HG02943 (cell line): ENCODE measurements at regions not wholly inside any gene's neighbourhood (a gene's known extent, or its start where the extent isn't known, plus 50 kb on each side); places are given as distances from the start of the nearest gene placed in this dataset.
"Not testable (repeated sequence)": the region's sequence is repeated elsewhere in the genome, so short reads cannot be mapped to it uniquely, and the experiment has no call there.

ENCODE experiments used
- ATAC-seq: cut with Tn5 transposase; IDR thresholded peaks from one replicate; pipeline ENCODE4 v1.9.1; 2021; ENCODE audit warnings: mild to moderate bottlenecking, low read depth, moderate library complexity; ENCODE audit not compliant: unreplicated experiment

DNA sequence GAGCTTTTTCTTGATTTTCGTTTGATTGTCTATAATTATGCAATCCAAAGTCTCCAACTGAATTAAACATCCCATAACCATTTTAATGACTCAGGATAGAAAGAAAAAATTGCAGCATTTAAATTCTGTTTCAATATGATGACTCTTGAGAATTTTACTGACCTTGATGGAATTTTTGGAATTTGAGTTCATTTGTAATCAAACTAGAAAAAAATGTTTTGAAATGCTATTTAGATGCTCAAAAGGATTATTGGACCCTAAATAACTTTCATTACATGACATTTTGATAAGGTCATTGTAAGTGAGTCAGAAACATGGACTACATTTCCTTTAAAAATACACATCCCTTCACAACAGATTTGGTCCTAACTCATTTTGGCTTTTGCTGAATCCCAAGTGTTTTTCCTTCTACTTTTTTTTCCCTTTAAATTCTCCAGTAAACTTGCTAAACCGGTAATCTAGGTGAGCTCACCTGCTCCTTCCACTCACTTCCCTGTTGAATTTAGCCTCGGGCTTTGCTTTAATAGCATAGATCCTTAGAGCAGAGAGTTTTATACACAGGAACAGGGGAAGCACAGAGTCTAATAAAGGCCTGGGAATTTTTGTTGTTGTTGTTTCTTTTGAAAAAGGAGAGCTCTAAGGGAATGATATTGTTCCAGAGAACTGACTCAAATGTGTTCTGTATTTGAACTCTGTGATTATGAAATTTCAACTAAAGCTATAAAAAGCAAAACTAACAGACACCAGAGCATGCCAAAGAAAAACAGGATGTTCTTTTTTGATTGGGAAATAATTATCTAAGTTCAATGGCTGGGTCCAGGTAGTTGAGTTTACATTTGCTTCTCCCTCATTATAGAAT is 1088.2 kb upstream of the CITED2 start:
- no peak for ATAC-seq

DNA sequence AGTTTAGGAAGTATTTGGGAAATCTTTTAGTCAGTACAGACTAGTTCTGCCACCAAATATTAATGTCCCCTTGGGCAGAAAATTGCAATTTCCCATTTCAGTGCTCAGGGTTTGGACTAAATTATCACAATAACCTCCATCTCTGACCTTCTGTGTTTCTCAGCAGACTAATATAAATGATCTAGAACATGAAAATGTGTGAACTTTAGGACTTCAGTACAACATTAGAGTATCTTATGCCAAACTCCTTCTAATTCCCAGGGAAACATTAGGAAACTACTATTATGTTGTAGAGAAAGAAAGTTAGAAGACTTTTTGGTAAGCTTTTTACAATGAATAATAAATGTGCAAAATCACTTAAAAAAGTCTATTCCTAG is 1087.6 kb upstream of the CITED2 start:
- ATAC-seq: no peak

DNA sequence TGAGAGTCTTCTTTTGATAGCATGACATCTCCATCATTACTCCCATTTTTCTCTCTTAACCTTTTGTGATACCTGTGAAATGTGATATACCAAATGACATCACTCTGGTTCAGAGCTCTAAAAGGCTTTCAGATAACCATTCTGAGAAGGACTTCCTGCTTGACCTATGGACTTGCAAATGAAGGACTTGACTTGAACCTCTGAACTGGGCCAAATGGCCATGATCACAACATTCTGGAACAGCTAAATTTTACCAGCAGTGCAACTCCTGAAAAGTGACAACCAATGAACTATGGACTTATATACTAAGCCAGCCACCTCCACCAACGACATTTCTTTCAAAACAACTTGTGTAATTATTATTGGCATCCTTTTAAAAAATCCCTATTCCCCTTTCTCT is 1085.8 kb upstream of the CITED2 start:
- ATAC-seq: no peak

DNA sequence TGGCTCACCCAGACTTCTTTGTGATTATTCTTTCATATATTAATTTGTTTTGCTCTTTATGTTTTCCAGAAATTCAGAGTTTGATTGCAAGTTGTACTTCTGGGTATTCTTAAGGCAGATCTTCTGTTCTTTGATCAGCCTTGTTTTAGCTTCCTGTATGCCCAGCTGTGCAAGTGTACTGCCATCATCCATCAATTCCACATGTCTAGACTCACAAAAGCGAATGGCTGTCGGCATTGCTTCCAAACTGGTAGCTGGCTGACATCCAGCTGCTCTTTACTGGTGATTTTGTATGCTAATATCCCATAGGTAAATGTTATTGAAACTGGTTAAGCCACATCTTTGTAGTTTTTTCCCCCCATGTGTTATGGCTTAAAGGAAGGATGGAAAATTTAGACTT is 1084.8 kb upstream of the CITED2 start:
- no peak for ATAC-seq

DNA sequence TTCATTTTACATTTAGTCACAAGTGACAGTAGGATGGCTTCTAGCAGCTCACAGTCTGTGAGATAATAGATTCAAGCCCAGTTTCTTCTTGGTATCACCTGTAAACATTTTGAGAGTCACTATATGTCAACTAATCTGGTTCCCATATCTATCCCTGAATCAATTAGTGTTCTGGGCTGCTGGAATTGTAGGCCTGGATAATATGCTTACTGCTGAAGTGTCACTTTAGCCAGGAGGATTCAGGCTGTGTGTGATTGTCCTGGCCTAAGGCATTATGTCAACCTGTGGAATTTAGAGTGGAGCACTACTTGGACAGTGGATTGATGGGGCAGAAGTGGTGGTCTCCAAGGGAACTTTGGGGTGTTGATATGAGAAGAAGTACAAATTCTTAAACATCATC is 1071.8 kb upstream of the CITED2 start:
- no peak for ATAC-seq

DNA sequence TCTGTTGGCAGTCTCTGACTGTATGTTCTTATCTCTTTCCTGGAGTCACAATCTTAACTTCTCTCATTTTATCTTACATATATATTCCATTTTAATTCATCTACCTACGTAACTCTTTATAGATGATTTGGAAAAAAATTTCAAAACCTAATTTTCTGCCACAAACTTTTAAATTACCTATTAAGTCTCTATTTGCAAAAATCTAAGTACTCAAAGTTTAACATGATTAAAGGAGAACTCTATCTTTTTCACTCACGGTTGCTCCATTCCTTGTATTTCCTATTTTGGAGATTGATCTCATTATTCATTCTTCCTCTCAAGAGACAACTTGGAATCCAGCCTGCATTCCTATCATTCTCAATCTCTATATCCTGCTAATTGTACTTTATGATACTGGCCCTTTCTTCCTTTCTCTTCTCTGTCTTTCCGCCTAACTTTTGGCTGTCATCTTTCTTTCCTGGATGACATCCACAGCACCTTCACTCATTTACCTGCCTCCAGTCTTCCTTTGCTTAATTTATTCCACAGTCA is 1071.1 kb upstream of the CITED2 start:
- ATAC-seq: no peak

DNA sequence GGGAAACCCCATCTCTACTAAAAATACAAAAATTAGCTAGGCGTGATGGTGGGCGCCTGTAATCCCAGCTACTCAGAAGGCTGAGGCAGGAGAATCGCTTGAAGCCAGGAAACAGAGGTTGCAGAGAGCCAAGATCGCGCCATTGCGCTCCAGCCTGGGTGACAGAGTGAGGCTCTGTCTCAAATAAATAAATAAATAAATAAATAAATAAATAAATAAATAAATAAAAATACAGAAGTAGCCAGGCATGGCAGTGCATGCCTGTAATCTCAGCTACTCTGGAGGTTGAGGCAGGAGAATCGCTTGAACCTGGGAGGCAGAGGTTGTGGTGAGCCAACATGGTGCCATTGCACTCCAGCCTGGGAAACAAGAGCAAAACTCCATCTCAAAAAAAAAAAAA is 1068.7 kb upstream of the CITED2 start:
- ATAC-seq: not testable (repeated sequence)

DNA sequence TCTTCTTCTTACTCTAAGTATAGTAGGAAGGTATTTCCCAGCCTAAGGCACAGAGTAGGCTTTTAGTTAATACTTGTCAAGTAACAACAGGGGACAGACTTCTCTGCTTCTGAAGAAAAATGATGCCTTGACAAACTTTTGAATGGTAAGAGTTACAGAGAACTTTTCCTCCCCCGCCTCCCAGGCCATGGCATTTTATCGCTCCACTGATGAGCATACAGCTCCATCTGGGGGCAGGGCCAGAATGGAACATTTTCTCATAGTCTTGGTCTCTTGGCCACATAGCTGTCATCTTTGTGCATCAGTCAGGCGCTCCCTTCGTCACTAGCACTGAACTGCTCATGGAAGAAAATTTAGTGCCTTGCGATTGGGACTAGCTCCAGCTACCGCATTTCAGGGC is 1066.8 kb upstream of the CITED2 start:
- ATAC-seq: no peak

DNA sequence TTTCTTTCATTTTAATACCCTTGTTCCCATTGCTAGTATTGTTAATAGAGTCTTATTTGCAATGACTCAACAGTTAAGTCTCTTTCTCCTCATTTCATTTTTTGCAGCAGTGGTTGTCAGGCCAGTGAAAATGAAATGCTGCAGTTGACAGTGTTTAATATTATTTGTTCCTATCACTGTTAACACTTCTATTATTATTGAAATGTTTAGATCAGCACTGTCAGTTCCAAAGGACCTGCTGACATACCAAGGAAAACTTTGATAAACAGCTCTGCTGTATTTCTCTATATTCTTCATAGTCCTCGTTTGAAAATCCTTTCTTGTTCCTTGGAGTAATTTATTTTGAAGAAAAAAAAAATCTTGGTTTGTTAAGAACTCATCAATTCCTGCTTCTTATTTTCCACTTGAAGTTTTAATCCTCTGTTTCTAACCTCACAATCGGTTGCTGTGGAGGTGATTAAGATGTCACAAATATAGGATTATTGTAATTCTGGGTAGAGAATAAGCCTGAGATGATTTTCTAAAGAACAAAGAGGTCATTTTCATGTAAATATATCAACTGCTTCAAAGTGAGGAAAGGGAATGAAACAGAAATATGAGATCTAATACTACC is 1065.9 kb upstream of the CITED2 start:
- no peak for ATAC-seq

DNA sequence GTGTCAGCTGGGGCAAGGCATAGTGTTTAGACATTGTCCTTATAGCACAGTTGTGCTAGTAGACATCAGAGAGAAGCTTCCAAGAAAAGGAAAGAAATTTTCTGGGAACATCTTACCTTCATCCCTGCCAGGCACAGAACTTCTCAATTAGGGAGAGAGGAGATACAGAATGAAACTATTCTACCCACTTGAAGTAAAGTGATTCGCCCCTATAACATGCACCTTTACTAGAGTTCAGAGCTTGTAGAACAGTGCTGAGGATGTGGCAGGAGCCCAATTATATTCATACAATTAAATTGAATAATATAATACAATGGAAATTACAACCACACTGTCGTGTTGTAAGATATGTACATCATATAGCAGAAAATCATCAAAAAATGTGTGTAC is 1063.9 kb upstream of the CITED2 start:
- no peak for ATAC-seq

DNA sequence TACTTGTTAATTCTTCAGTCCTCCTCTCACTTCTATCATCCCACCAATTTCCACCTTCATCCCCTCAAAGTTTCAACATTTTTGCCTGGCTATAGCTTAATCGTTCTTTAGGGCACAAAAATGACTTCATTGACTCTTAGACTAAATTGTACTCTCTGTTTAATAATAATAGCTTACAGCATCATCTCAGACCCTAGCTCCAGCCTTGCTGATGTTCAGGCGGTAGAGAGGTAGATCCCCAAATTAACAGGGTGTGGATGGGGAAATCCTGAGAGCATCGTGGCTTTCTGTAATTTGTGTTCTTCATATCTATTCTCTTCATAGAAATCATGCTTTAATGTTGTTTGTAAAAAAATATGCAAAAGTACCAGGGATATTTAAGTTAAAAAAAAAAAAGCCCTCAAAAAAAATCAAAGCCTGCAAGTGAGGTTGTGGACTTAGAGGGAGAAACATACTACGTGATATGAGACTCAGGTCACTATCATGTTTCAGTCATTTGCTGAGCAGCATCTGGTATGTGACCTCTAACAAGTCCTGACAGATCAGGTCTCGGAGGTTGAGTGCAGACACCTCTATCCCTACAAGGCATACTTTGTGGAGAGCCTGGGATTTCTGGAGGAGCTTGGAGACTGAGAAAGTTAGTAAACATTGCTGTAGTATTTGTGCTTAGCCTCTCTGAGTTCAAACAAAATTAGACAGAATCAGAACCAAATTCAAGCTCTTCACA is 1063.3 kb upstream of the CITED2 start:
- ATAC-seq: no peak

DNA sequence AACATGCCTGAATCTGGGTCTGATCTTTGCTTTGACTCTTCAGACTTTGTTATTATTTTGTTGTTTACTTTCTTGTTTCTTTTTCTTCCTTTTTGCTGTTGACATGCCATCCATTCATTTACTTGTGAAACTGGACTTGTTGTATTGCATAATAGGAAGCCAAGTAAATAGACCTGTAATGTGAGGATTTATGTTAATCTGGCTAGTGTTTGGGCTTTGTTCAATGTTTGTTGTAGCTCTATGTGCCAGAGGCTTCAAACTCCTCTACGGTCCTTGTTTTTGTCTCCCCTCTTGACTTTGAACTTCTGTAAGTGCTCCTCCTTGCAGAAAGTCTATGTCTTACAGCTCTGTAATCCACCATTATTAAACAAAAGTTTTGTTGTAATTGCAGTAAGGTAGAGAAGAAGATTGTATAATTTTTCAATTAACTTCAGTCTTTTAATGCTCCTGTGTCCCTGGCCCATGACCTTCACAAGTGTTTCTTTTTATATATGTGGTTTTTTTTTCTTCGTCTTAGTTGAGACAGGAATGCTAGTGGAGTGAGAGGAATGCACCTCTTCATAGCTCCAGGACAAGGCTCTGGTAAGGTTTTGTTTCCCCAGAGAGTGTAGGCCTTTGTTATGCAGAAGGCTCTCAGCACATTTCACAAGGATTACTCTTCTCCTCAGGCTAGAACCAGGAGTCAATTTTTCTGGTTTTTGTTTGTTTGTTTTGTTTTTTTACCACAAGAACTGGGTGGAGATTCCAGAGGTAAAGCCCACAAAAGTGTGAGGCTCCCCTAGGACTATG is 1061.8 kb upstream of the CITED2 start:
- no peak for ATAC-seq

DNA sequence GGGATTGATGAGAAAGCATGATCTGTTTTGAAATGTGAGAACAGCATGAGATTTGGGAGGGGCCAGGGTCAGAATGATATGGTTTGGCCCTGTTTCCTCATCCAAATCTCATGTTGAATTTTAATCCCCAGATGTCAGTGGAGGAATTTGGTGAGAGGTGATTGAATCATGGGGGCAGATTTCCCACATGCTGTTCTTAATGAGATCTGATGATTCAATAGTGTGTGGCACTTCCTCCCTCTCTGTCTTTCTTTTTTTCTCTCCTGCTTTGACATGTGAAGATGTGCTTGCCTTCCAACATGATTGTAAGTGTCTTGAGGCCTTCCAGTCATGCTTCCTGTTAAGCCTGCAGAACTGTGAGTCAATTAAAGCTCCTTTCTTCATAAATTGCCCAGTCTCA is 1060.3 kb upstream of the CITED2 start:
- ATAC-seq: no peak

DNA sequence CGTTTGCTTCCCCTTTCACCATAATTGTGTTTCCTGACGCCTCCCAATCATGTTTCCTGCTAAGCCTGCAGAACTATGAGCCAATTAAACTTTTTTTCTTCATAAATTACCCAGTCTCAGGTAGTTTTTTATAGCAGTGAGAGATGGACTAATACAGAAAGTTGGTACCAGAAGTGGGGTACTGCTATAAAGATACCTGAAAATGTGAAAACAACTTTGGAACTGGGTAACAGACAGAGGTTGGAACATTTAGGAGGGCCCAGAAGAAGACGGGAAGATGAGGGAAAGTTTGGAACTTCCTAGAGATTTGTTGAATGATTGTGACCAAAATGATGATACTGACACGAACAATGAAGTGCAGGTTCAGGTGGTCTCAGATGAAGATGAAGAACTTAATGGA is 1058.6 kb upstream of the CITED2 start:
- no peak for ATAC-seq

DNA sequence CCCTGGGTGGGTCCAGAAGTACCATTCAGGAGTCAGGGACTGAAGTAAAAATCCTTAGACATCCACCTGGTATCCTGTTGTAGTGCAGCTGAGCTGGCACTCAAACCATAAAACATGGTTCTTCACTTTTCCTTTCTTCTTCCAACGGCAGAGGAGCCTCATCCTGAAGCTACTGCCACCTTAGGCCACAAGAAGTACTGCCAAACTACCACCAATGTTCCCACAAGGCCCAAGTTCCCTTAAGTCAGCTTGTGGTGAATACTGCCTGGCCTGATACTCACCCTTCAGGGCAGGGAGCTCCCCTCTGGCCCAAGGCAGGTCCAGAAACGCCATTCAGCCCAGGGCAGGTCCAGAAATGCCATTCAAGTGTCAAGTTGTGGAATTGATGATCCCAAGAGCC is 1053.4 kb upstream of the CITED2 start:
- no peak for ATAC-seq

DNA sequence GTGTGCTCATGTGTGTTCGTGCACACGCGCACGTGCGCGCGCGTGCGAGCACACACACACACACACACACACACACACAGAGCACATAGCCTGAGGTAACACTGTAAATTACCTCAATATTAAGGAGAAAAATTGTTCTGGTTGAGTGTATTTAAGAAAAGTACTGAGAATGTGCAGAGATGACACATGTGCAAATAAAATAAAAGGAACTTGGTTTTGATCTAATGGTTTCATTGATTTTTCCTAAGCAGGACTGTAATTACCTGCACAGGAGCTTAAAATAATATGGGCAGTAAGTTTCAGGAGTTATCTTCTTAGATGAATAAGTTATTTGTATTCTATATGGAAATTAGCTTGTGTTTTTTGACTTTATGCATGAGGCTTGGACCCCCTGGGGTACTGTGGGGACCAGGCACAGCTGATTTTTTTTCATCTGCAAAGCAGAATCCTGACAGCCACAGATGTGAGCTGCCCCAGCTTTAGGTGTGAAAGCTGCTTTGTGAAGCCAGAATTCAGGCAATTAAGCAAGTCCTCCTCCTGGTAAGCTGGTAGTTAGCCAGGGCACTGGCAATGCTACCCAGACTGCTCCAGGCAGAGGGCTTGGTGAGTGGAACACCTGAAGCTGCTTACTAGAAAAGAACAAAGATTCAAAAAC is 1040.6 kb upstream of the CITED2 start:
- ATAC-seq: no peak

DNA sequence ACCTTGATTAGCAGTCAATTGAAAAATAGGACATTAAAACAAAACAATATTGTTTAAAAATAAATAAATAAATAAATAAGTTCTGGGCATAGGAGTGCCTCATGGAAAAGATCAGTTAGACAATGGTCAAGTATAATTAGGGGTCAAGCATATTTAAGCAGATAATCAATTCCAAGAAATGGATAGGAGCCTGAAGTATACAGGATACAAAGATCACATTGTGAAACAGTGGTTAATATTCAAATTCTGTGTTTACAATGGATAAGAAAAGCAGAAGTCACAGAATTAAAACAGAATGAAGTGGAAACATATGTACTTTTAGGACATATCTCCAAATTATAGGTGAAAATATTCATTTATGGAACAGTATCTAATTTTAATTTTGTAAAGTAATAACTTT is 1028.6 kb upstream of the CITED2 start:
- no peak for ATAC-seq

DNA sequence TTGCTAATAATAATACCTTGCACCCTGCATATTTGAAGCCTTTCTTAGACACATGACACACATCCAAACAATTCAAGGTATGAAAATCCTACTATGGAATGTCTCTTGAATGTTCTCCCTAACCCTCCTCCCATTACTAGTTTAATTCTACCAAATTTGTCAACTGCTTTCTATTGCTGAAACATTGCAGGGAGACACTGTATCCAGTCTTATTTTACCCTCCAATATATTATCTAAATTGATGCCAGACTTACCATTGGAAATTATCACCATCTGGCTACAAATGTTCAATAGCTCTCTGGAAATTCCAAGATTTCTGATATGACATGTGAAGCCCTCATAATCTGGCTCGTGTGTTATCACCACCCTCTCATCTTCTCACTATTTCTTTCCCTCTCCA is 1027.3 kb upstream of the CITED2 start:
- ATAC-seq: no peak

DNA sequence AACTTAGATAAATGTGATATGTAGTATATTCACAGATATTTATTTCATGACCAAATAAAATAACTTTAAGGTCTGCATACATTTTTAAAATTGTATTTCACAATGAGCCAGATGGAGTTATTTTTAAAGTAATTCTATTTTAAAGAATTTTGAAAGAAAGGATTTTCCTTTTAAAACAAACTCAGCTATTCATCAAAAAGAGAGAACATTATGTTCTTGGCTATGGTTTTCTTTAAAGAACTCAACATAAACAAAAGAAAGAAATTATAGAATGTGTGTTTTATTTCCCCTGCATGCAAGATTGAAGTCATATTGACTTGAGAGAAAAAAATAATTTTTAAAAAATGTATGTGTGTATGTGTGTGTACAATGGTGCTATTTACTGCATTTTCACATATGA is 1023.6 kb upstream of the CITED2 start:
- ATAC-seq: no peak

DNA sequence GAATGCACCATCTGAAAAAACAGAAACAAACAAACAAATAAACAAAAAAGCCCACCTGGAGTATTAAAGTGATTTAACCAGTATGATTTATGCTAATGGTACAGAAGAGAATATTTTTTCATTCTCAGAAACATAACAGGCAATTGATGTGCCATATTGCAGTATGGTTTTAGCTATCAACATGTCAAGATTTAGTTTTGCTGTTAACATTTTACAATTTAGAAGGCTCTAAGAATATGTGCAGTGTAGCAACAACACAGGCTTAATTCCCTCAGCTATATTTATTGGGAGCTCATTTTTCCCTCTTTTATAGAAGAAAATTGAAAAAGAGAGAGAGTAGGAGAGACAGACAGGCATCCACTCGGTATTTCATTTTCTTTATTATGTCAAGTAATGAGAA is 1022.7 kb upstream of the CITED2 start:
- no peak for ATAC-seq
